WTC11 (cell line): ENCODE measurements at regions not wholly inside any gene's neighbourhood (a gene's known extent, or its start where the extent isn't known, plus 50 kb on each side); places are given as distances from the start of the nearest gene placed in this dataset.

Experiments used
- ATAC-seq: fragments of 200-7000 bp; cut with Tn5 transposase; 2 replicates; pipeline ENCODE4 v1.10.0; 2021; ENCODE audit warnings: mild to moderate bottlenecking, moderate library complexity
- CTCF ChIA-PET: fragments of 300-600 bp; sonication (Branson Sonifier 250); formaldehyde crosslinking; loops from one replicate; lab custom pipeline; 2021; ENCODE audit warnings: antibody characterized with exemption; lab: Charles Lee
- POLR2A ChIA-PET: fragments of 350-600 bp; sonication (Branson Sonifier 250); formaldehyde crosslinking; loops from one replicate; lab custom pipeline; 2021; ENCODE audit warnings: antibody characterized with exemption; lab: Charles Lee
- DNase-seq: peaks from one replicate; pipeline ENCODE4 v3.0.0; 2021; ENCODE audit warnings: low spot score
- H3K27ac Mint-ChIP-seq: 2 replicates; pipeline ENCODE4 v1.8.0; 2021; ENCODE audit warnings: mixed read lengths
- H3K27me3 Mint-ChIP-seq: 2 replicates; pipeline ENCODE4 v1.8.0; 2021; ENCODE audit warnings: low read depth, mild to moderate bottlenecking, moderate library complexity, mixed read lengths
- H3K36me3 Mint-ChIP-seq: 2 replicates; pipeline ENCODE4 v1.8.0; 2021; ENCODE audit warnings: mixed read lengths
- H3K4me1 Mint-ChIP-seq: 2 replicates; pipeline ENCODE4 v1.8.0; 2022; ENCODE audit warnings: mixed read lengths
- H3K4me3 Mint-ChIP-seq: 2 replicates; pipeline ENCODE4 v1.8.0; 2021; ENCODE audit warnings: mild to moderate bottlenecking, moderate library complexity, mixed read lengths
- H3K9me3 Mint-ChIP-seq: 2 replicates; pipeline ENCODE4 v1.8.0; 2021; ENCODE audit warnings: mixed read lengths
- ATF1 ChIP-seq: sonication (generic); formaldehyde crosslinking; IDR thresholded peaks from 2 replicates; pipeline ENCODE4 v1.8.1; 2023; ENCODE audit warnings: mild to moderate bottlenecking, moderate library complexity, missing genetic modification reagents
- CTCF ChIP-seq: fragments of 200-600 bp; IDR thresholded peaks from 2 replicates; pipeline ENCODE4 v1.8.0; 2022; ENCODE audit warnings: antibody characterized with exemption
- GABPB1 ChIP-seq: sonication (generic); formaldehyde crosslinking; IDR thresholded peaks from 2 replicates; pipeline ENCODE4 v1.8.1; 2023; ENCODE audit warnings: mild to moderate bottlenecking, missing genetic modification reagents
- GRHL2 ChIP-seq: fragments of 250-450 bp; sonication (Bioruptor Pico); IDR thresholded peaks from 2 replicates; pipeline ENCODE4 v1.8.0; 2022; ENCODE audit warnings: mild to moderate bottlenecking, moderate library complexity; ENCODE audit not compliant: insufficient replicate concordance, severe bottlenecking
- GTF2I ChIP-seq: fragments of 250-450 bp; sonication (Bioruptor Pico); conservative IDR thresholded peaks from 2 replicates; pipeline ENCODE4 v1.4.0; 2021; ENCODE audit warnings: mild to moderate bottlenecking
- RELA ChIP-seq: sonication (generic); formaldehyde crosslinking; IDR thresholded peaks from 2 replicates; pipeline ENCODE4 v1.8.1; 2022; ENCODE audit warnings: missing genetic modification reagents, mild to moderate bottlenecking, borderline replicate concordance
- TP53 ChIP-seq: sonication (generic); formaldehyde crosslinking; IDR thresholded peaks from 2 replicates; pipeline ENCODE4 v1.8.1; 2023; ENCODE audit warnings: mild to moderate bottlenecking, missing genetic modification reagents
- ZBTB21 ChIP-seq: sonication (generic); formaldehyde crosslinking; IDR thresholded peaks from 2 replicates; pipeline ENCODE4 v1.8.1; 2023; ENCODE audit warnings: mild to moderate bottlenecking, missing genetic modification reagents, borderline replicate concordance
- ZBTB43 ChIP-seq: sonication (generic); formaldehyde crosslinking; IDR thresholded peaks from 2 replicates; pipeline ENCODE4 v1.8.1; 2023; ENCODE audit warnings: mild to moderate bottlenecking, missing genetic modification reagents
- ZNF121 ChIP-seq: sonication (generic); formaldehyde crosslinking; IDR thresholded peaks from 2 replicates; pipeline ENCODE4 v1.8.0; 2023; ENCODE audit warnings: missing genetic modification reagents
- ZNF138 ChIP-seq: sonication (generic); formaldehyde crosslinking; conservative IDR thresholded peaks from 2 replicates; pipeline ENCODE4 v1.8.1; 2022; ENCODE audit warnings: mild to moderate bottlenecking, moderate library complexity, missing genetic modification reagents
- ZNF219 ChIP-seq: sonication (generic); formaldehyde crosslinking; IDR thresholded peaks from 2 replicates; pipeline ENCODE4 v1.8.0; 2023; ENCODE audit warnings: missing genetic modification reagents, mild to moderate bottlenecking, borderline replicate concordance
- ZNF232 ChIP-seq: sonication (generic); formaldehyde crosslinking; IDR thresholded peaks from 2 replicates; pipeline ENCODE4 v1.8.0; 2022; ENCODE audit warnings: mild to moderate bottlenecking, missing genetic modification reagents
- ZNF532 ChIP-seq: fragments of 250-450 bp; sonication (Bioruptor Pico); IDR thresholded peaks from 2 replicates; pipeline ENCODE4 v1.9.0; 2021; ENCODE audit warnings: mild to moderate bottlenecking, borderline replicate concordance
- TF ChIP-seq, protein P1 (sequence below): fragments of 250-450 bp; sonication (Bioruptor Pico); conservative IDR thresholded peaks from 2 replicates; pipeline ENCODE4 v1.9.0; 2021; ENCODE audit warnings: mild to moderate bottlenecking
- TF ChIP-seq, protein P2 (sequence below): fragments of 250-450 bp; sonication (Bioruptor Pico); IDR thresholded peaks from 2 replicates; pipeline ENCODE4 v1.9.0; 2021; ENCODE audit warnings: moderate library complexity, mild to moderate bottlenecking, inconsistent platforms, borderline replicate concordance
- TF ChIP-seq, protein P3 (sequence below): sonication (generic); formaldehyde crosslinking; IDR thresholded peaks from 2 replicates; pipeline ENCODE4 v1.8.0; 2023; ENCODE audit warnings: mild to moderate bottlenecking, missing genetic modification reagents

DNA sequence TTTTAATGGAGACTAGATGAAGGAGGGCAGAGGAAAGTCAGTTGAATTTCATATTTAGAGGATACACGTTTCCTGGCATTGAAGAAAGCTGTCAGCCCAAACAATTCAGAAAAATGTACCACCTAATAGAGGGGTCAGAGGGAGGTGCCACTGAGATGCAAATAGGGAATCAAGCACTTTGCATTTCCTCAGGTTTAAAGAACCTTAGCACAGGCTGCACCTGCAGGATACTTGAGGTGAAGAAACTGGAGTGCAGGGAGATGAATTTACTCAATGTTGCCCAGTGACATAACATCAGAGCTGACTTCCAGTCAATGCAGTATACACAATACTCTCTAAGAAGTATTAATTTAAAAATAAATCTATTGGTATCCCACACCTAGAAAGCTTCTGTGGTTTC is 67.0 kb upstream of the MAST4 start:
- no peak overlapping the region for H3K4me3 Mint-ChIP-seq
- POLR2A ChIA-PET: interaction anchor here (0.6 kb wide), 1 partner anchor 16 kb away, joined by 3 read pairs; no protein-coding TSS in a partner anchor
- H3K27ac Mint-ChIP-seq: no peak overlapping the region
- no peak for TF ChIP-seq ZBTB43 (CRISPR knock-in tag)
- TF ChIP-seq GABPB1: no peak
- TF ChIP-seq CTCF: no peak
- TF ChIP-seq, protein P1, sequence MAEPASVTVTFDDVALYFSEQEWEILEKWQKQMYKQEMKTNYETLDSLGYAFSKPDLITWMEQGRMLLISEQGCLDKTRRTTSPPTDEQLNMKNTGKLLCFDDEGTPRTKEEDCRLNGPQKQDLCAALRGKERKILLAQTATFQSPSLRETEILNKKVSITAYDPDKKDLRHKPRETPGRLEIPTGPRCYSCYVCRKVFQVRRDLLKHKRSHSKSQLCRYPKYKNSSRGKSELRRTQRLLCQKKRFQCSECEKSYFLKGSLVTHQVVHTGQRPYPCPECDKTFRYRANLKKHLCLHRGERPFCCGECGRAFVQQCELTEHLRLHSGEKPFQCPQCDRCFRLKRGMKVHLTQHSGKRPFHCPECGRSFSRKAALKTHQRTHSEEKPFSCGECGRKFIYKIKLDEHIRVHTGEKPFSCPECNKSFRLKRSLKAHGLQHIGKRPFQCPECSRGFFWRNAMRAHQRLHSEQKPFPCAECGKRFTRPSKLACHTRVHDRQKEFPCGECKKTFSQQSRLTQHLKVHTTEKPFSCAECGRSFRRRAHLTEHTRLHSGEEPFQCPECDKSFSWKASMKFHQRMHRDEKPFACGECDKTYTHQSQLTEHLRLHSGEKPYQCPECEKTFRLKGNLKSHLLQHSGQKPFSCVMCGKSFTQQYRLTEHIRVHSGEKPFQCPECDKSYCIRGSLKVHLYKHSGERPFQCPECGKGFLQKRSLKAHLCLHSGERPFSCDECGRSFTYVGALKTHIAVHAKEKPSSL: no peak
- no peak for TF ChIP-seq ZNF532
- TF ChIP-seq, protein P2, sequence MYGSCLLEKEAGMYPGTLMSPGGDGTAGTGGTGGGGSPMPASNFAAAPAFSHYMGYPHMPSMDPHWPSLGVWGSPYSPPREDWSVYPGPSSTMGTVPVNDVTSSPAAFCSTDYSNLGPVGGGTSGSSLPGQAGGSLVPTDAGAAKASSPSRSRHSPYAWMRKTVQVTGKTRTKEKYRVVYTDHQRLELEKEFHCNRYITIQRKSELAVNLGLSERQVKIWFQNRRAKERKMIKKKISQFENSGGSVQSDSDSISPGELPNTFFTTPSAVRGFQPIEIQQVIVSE (CRISPR knock-in tag): no peak
- no peak for TF ChIP-seq ZBTB21 (CRISPR knock-in tag)
- TF ChIP-seq ZNF232: no peak
- TF ChIP-seq ZNF219 (CRISPR knock-in tag): no peak
- no peak for TF ChIP-seq GRHL2 (CRISPR knock-in tag)
- TF ChIP-seq ZNF121: no peak
- no peak for TF ChIP-seq GTF2I
- no peak for TF ChIP-seq ATF1 (CRISPR knock-in tag)
- TF ChIP-seq, protein P3, sequence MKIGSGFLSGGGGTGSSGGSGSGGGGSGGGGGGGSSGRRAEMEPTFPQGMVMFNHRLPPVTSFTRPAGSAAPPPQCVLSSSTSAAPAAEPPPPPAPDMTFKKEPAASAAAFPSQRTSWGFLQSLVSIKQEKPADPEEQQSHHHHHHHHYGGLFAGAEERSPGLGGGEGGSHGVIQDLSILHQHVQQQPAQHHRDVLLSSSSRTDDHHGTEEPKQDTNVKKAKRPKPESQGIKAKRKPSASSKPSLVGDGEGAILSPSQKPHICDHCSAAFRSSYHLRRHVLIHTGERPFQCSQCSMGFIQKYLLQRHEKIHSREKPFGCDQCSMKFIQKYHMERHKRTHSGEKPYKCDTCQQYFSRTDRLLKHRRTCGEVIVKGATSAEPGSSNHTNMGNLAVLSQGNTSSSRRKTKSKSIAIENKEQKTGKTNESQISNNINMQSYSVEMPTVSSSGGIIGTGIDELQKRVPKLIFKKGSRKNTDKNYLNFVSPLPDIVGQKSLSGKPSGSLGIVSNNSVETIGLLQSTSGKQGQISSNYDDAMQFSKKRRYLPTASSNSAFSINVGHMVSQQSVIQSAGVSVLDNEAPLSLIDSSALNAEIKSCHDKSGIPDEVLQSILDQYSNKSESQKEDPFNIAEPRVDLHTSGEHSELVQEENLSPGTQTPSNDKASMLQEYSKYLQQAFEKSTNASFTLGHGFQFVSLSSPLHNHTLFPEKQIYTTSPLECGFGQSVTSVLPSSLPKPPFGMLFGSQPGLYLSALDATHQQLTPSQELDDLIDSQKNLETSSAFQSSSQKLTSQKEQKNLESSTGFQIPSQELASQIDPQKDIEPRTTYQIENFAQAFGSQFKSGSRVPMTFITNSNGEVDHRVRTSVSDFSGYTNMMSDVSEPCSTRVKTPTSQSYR (CRISPR knock-in tag): no peak
- TF ChIP-seq RELA (CRISPR knock-in tag): no peak
- TF ChIP-seq TP53 (CRISPR knock-in tag): no peak
- no peak for TF ChIP-seq ZNF138 (CRISPR knock-in tag)
- CTCF ChIA-PET: interaction anchor here (0.6 to 3.2 kb wide), 9 partner anchors 30 to 241 kb away, joined by 3 to 18 read pairs (median 4); no protein-coding TSS in a partner anchor
- H3K27me3 Mint-ChIP-seq: no peaks in the 10 kb centered on the region
- peak; percentile 51 for DNase-seq
- ATAC-seq: peak; percentile 97
- peaks cover 9% of the 10 kb centered on the region; the same call in 1 of the 2 replicates for H3K4me1 Mint-ChIP-seq
- H3K9me3 Mint-ChIP-seq: peaks cover 4% of the 10 kb centered on the region; the same call in 1 of the 2 replicates
- H3K36me3 Mint-ChIP-seq: no peaks in the 10 kb centered on the region
